Fibroblast of pulmonary artery (primary cell): ENCODE measurements at regions not wholly inside any gene's neighbourhood (a gene's known extent, or its start where the extent isn't known, plus 50 kb on each side); places are given as distances from the start of the nearest gene placed in this dataset.

Experiments used
- DNase-seq: peaks from one replicate; pipeline ENCODE4 v3.0.0-alpha.2; 2010; ENCODE audit warnings: low read depth
- H3K4me3 ChIP-seq: replicated peaks from 2 replicates; pipeline ENCODE4 v1.5.1; 2011; ENCODE audit warnings: low read depth, mild to moderate bottlenecking, control low read depth, low read length, moderate library complexity
- TF ChIP-seq, protein P1 (sequence below): IDR thresholded peaks from 2 replicates; pipeline ENCODE4 v1.5.1; 2011; ENCODE audit warnings: mild to moderate bottlenecking, control low read depth, low read length, inconsistent platforms; ENCODE audit errors: missing control alignments

DNA sequence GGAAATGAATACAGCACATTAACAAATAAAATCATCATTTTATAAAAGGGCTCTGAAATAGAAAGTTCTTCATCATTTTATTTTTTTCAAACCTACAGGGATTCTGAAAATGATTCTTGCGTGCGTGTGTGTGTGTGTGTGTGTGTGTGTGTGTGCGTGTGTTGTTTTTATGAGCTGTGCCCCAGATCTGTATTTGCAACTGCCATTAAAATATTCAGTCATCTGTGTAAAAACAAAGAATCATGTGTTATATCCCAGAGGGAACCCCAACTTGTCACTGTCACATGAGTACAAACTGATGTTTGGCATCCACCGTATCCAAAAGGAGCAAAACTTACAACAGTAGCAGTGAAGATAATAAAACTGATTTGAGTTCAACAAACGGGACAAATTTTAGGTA lies 635.4 kb upstream of the PFKP start:
- no peak overlapping the region for H3K4me3 ChIP-seq
- DNase-seq: no peak
- TF ChIP-seq, protein P1, sequence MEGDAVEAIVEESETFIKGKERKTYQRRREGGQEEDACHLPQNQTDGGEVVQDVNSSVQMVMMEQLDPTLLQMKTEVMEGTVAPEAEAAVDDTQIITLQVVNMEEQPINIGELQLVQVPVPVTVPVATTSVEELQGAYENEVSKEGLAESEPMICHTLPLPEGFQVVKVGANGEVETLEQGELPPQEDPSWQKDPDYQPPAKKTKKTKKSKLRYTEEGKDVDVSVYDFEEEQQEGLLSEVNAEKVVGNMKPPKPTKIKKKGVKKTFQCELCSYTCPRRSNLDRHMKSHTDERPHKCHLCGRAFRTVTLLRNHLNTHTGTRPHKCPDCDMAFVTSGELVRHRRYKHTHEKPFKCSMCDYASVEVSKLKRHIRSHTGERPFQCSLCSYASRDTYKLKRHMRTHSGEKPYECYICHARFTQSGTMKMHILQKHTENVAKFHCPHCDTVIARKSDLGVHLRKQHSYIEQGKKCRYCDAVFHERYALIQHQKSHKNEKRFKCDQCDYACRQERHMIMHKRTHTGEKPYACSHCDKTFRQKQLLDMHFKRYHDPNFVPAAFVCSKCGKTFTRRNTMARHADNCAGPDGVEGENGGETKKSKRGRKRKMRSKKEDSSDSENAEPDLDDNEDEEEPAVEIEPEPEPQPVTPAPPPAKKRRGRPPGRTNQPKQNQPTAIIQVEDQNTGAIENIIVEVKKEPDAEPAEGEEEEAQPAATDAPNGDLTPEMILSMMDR: no peak

DNA sequence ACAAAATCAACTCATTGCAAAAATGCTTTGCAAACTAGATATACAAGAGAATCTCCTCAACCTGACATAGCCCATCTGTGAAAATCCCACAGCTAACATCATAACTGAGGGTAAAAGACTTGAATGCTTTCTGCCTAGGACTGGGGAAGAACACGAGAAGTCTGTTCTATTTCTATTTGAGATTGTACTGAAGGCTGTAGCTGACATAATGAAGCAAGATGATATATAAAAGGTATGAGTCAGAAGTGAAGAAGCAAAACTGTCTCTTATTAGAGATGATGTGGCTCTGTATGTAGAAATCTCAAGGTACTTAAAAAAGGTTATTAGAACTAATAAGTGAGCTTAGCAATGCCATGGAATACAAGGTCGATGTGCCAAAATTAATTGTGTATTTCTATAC lies 639.9 kb upstream of the PFKP start:
- no peak overlapping the region for H3K4me3 ChIP-seq
- TF ChIP-seq, protein P1: no peak
- DNase-seq: no peak

DNA sequence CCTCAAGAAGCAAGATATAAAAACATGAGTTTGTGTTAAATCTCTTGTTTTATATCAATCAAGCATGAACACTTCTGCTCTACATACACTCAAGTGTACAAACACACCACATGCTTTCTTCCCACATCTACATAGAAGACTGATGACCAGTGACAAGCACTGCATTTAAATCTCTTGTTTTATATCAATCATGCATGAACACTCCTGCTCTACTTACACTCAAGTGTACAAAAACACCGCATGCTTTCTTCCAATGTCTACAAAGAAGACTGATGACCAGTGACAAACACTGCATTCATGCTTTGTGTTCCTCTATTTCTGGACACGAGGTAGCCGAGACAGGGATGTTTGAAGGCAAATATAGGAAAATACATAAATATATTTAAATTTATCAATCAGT lies 642.0 kb upstream of the PFKP start:
- DNase-seq: no peak
- TF ChIP-seq, protein P1: no peak
- H3K4me3 ChIP-seq: no peak overlapping the region

DNA sequence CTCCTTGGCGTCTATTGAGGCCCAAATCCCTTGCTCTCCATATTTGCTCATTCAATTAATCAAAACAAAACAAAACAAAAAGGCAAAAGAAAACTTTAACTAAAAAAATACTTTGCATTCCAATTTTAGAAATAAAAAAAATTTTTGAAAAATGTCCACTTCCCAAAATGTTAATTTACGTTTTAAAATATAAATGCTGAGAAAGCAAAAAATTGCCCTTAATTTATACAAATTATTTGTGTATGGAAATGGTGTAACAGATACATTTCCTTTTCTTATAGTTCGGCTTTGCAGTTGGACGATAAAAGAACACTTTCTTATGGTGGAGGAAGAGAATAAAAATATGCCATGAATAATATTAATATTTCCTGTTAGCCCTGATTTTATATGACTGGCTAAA lies 652.8 kb upstream of the PFKP start:
- TF ChIP-seq, protein P1: no peak
- no peak overlapping the region for H3K4me3 ChIP-seq
- no peak for DNase-seq

DNA sequence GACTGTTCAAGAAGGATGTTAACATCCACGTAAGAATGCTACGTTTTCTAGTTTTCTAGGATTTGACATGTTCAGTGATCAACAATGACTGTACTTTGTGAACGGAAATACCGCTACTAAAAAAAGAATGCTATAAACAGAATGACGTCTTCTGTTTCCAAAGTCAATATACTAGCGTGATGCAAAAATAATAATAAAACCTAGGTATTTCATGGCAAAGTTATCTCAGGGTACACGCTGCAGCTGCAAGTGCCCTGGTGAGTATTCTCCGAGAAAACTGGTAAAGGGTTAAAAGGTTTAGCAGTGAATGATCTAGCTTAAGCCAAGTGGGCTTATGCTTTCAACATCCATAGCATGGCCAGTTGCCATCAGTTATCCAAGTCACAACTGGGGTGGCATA lies 653.3 kb upstream of the PFKP start:
- DNase-seq: no peak
- H3K4me3 ChIP-seq: no peak overlapping the region
- TF ChIP-seq, protein P1: no peak

DNA sequence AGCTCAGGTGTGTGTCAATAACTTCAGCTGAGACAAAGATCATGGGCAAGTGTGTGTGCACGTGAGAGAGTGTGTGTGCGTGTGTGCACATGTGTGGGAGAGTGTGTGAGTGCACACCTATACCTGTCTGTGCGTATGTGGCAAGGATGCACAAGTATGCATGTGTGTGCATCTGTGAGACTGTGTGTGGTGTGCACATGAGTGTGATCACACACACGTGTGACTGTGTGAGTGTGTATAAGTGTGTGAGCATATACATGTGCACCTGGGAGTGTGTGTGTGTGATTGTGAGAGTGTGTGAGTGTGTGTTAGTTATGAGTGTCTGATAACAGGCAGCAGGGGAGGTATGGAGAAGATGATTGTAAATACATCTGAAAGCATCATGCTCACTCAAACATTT lies 657.3 kb upstream of the PFKP start:
- DNase-seq: no peak
- TF ChIP-seq, protein P1: no peak
- no peak overlapping the region for H3K4me3 ChIP-seq

DNA sequence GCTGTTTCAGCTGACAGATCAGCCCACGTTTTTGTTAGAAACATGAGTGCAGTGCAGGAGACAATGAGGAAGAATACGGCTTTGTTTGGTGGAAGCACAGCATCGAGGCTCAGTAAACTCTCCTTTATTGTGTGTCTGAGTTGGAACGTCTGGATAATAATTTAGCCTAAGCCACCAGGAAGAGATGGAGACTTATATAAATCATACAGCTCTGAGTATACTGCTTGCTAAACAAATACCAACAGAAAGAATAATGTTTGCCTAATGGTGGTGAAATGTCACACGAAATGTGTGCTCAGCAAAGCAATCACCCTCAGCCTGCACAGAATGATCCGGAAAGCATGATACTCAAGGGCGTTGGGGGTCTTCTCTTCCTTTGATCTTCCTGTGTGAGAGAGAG lies 664.1 kb upstream of the ADARB2 start:
- H3K4me3 ChIP-seq: no peak overlapping the region
- TF ChIP-seq, protein P1: no peak
- DNase-seq: no peak
